H9 (cell line): ENCODE measurements at regions not wholly inside any gene's neighbourhood (a gene's known extent, or its start where the extent isn't known, plus 50 kb on each side); places are given as distances from the start of the nearest gene placed in this dataset.

Experiments
- DNase-seq: peaks from one replicate; pipeline ENCODE4 v3.0.0-alpha.2; 2017
- H2AFZ ChIP-seq: one replicate; pipeline ENCODE4 v1.6.1; 2013; ENCODE audit warnings: mild to moderate bottlenecking, low read length, control low read depth, moderate library complexity
- H2AK5ac ChIP-seq: 2 replicates; pipeline ENCODE4 v1.6.1; 2013; ENCODE audit warnings: low read length, control low read depth, mixed read lengths; ENCODE audit not compliant: insufficient read length
- H2BK120ac ChIP-seq: one replicate; pipeline ENCODE4 v1.6.1; 2013; ENCODE audit warnings: low read depth, mild to moderate bottlenecking, low read length, control low read depth, inconsistent platforms; ENCODE audit not compliant: poor library complexity, severe bottlenecking
- H2BK12ac ChIP-seq: 2 replicates; pipeline ENCODE4 v1.6.1; 2013; ENCODE audit warnings: low read length, control low read depth, mixed read lengths, low read depth; ENCODE audit not compliant: insufficient read length
- H2BK15ac ChIP-seq: 2 replicates; pipeline ENCODE4 v1.6.1; 2013; ENCODE audit warnings: low read depth, low read length, control low read depth
- H2BK20ac ChIP-seq: one replicate; pipeline ENCODE4 v1.6.1; 2013; ENCODE audit warnings: low read depth, mild to moderate bottlenecking, low read length, control low read depth, inconsistent platforms; ENCODE audit not compliant: poor library complexity, severe bottlenecking
- H2BK5ac ChIP-seq: 2 replicates; pipeline ENCODE4 v1.6.1; 2013; ENCODE audit warnings: low read length, control low read depth, mixed read lengths; ENCODE audit not compliant: insufficient read length
- H3K14ac ChIP-seq: 2 replicates; pipeline ENCODE4 v1.6.1; 2013; ENCODE audit warnings: low read length, control low read depth; ENCODE audit not compliant: insufficient read depth
- H3K18ac ChIP-seq: 2 replicates; pipeline ENCODE4 v1.6.1; 2013; ENCODE audit warnings: low read depth, mild to moderate bottlenecking, mixed read lengths, low read length, control low read depth; ENCODE audit not compliant: insufficient read length
- H3K23ac ChIP-seq: 2 replicates; pipeline ENCODE4 v1.6.1; 2013; ENCODE audit warnings: low read length, control low read depth, mixed read lengths, low read depth; ENCODE audit not compliant: insufficient read length
- H3K23me2 ChIP-seq: 2 replicates; pipeline ENCODE4 v1.6.1; 2013; ENCODE audit warnings: low read depth, mild to moderate bottlenecking, mixed read lengths, low read length, control low read depth; ENCODE audit not compliant: insufficient read length, poor library complexity, severe bottlenecking
- H3K27ac ChIP-seq: 2 replicates; pipeline ENCODE4 v1.5.1; 2013; ENCODE audit warnings: low read length, control low read depth, mixed read lengths, low read depth; ENCODE audit not compliant: insufficient read length
- H3K27me3 ChIP-seq: 2 replicates; pipeline ENCODE4 v1.6.1; 2013; ENCODE audit warnings: low read length, control low read depth, inconsistent platforms; ENCODE audit not compliant: insufficient read depth
- H3K4ac ChIP-seq: 2 replicates; pipeline ENCODE4 v1.6.1; 2013; ENCODE audit warnings: low read depth, mild to moderate bottlenecking, control low read depth, inconsistent platforms, low read length, moderate library complexity
- H3K4me1 ChIP-seq: 2 replicates; pipeline ENCODE4 v1.6.1; 2013; ENCODE audit warnings: low read length, control low read depth, inconsistent platforms; ENCODE audit not compliant: insufficient read depth
- H3K4me2 ChIP-seq: 2 replicates; pipeline ENCODE4 v1.6.1; 2013; ENCODE audit warnings: low read length, control low read depth, mixed read lengths; ENCODE audit not compliant: insufficient read length, insufficient read depth
- H3K56ac ChIP-seq: 2 replicates; pipeline ENCODE4 v1.6.1; 2013; ENCODE audit warnings: low read depth, mild to moderate bottlenecking, mixed read lengths, low read length, control low read depth; ENCODE audit not compliant: insufficient read length
- H3K79me1 ChIP-seq: 2 replicates; pipeline ENCODE4 v1.6.1; 2013; ENCODE audit warnings: low read depth, mild to moderate bottlenecking, moderate library complexity, low read length, control low read depth, inconsistent platforms; ENCODE audit not compliant: insufficient read depth, poor library complexity, severe bottlenecking
- H3K79me2 ChIP-seq: 2 replicates; pipeline ENCODE4 v1.6.1; 2013; ENCODE audit warnings: low read length, control low read depth, inconsistent platforms; ENCODE audit not compliant: insufficient read depth
- H3K9ac ChIP-seq: 2 replicates; pipeline ENCODE4 v1.6.1; 2013; ENCODE audit warnings: low read length, control low read depth, mixed read lengths; ENCODE audit not compliant: insufficient read length; ENCODE audit errors: extremely low read depth
- H3K9me3 ChIP-seq: one replicate; pipeline ENCODE4 v1.6.1; 2013; ENCODE audit warnings: low read depth, low read length, inconsistent platforms; ENCODE audit not compliant: control insufficient read depth
- H3T11ph ChIP-seq: one replicate; pipeline ENCODE4 v1.6.1; 2013; ENCODE audit warnings: mild to moderate bottlenecking, low read length, control low read depth, inconsistent platforms
- H4K20me1 ChIP-seq: one replicate; pipeline ENCODE4 v1.6.1; 2013; ENCODE audit not compliant: control insufficient read depth, insufficient read length, insufficient read depth
- H4K5ac ChIP-seq: 2 replicates; pipeline ENCODE4 v1.6.1; 2013; ENCODE audit warnings: low read depth, mild to moderate bottlenecking, mixed read lengths, low read length, control low read depth; ENCODE audit not compliant: insufficient read length
- H4K8ac ChIP-seq: replicated peaks from 2 replicates; pipeline ENCODE4 v1.6.1; 2013; ENCODE audit warnings: low read length, control low read depth, mixed read lengths, low read depth; ENCODE audit not compliant: insufficient read length
- H4K91ac ChIP-seq: 2 replicates; pipeline ENCODE4 v1.6.1; 2013; ENCODE audit warnings: low read depth, mild to moderate bottlenecking, moderate library complexity, mixed read lengths, low read length, control low read depth; ENCODE audit not compliant: insufficient read length
- H3K27ac Mint-ChIP-seq, 3 experiments: 2 replicates in 2 of 3; 3 replicates in 1 of 3; pipeline ENCODE4 v1.8.0; 2020 to 2021; ENCODE audit warnings: mixed read lengths in 3 of 3, mild to moderate bottlenecking in 1 of 3, moderate library complexity in 1 of 3
- H3K27me3 Mint-ChIP-seq: 2 replicates; pipeline ENCODE4 v1.8.0; 2021; ENCODE audit warnings: low read depth, mild to moderate bottlenecking, moderate library complexity, mixed read lengths
- H3K36me3 Mint-ChIP-seq, 3 experiments: 2 replicates in 2 of 3; 3 replicates in 1 of 3; pipeline ENCODE4 v1.8.0; 2020 to 2021; ENCODE audit warnings: low read depth in 3 of 3, mixed read lengths in 3 of 3; ENCODE audit not compliant: insufficient read depth in 1 of 3
- H3K4me1 Mint-ChIP-seq, 2 experiments: 2 replicates each; pipeline ENCODE4 v1.8.0; 2020; ENCODE audit warnings: mixed read lengths in 2 of 2
- H3K4me3 Mint-ChIP-seq, 2 experiments: 2 replicates in 1 of 2; 3 replicates in 1 of 2; pipeline ENCODE4 v1.8.0; 2020 to 2021; ENCODE audit warnings: mild to moderate bottlenecking in 2 of 2, mixed read lengths in 2 of 2, moderate library complexity in 1 of 2
- H3K9me3 Mint-ChIP-seq, 2 experiments: 2 replicates in 1 of 2; 3 replicates in 1 of 2; pipeline ENCODE4 v1.8.0; 2020; ENCODE audit warnings: mild to moderate bottlenecking in 2 of 2, mixed read lengths in 2 of 2, moderate library complexity in 1 of 2
- CTCF ChIP-seq: fragments of 200-600 bp; sonication (generic); conservative IDR thresholded peaks from 3 replicates; pipeline ENCODE4 v1.8.0; 2021; ENCODE audit warnings: antibody characterized with exemption, mild to moderate bottlenecking
- WGBS: extraction: QIAGEN DNeasy Blood & Tissue Kit; methylation state at CpG from one replicate; pipeline ENCODE4 v1.1.7; 2013; ENCODE audit warnings: missing lambda C conversion rate, low lambda C conversion rate, mixed read lengths; ENCODE audit not compliant: insufficient read length; ENCODE audit errors: extremely low coverage; 5-methylcytosine and 5-hydroxymethylcytosine counted together

GRCh38 chr5:54852007-54852406 is 133.4 kb downstream of the ESM1 start:
- H3K79me1 ChIP-seq: no peaks in the 10 kb centered on the region
- no peak overlapping the region for H3K9ac ChIP-seq
- H2BK15ac ChIP-seq: no peak overlapping the region
- no peaks in the 10 kb centered on the region for H3K4me1 ChIP-seq
- no peak overlapping the region for H4K91ac ChIP-seq
- no peak overlapping the region for H3K23ac ChIP-seq
- H3K18ac ChIP-seq: no peak overlapping the region
- no peak overlapping the region for H2BK12ac ChIP-seq
- H3K36me3 Mint-ChIP-seq: no peaks in the 10 kb centered on the region
- no peak overlapping the region for H3T11ph ChIP-seq
- H3K4me1 Mint-ChIP-seq: no peaks in the 10 kb centered on the region
- no peak for DNase-seq
- no peak overlapping the region for H4K8ac ChIP-seq
- H3K4me3 Mint-ChIP-seq: no peak overlapping the region
- no peaks in the 10 kb centered on the region for H3K23me2 ChIP-seq
- no peak overlapping the region for H2BK20ac ChIP-seq
- H2AFZ ChIP-seq: no peak overlapping the region
- H4K20me1 ChIP-seq: no peaks in the 10 kb centered on the region
- no peak overlapping the region for H3K14ac ChIP-seq
- peak; percentile 57 for TF ChIP-seq CTCF
- no peak overlapping the region for H3K27ac Mint-ChIP-seq
- H2BK5ac ChIP-seq: no peak overlapping the region
- no peaks in the 10 kb centered on the region for H3K79me2 ChIP-seq
- H4K5ac ChIP-seq: no peak overlapping the region
- H3K27ac ChIP-seq: no peak overlapping the region
- H3K9me3 Mint-ChIP-seq: peaks cover 0 to 3% of the 10 kb centered on the region in 2 experiments; a peak in 2 of 5 replicates
- H3K56ac ChIP-seq: no peak overlapping the region
- no peak overlapping the region for H3K4ac ChIP-seq
- no peak overlapping the region for H2BK120ac ChIP-seq
- no peaks in the 10 kb centered on the region; the same call in 1 of the 2 replicates for H3K27me3 Mint-ChIP-seq
- no peak overlapping the region for H2AK5ac ChIP-seq
- H3K9me3 ChIP-seq: no peaks in the 10 kb centered on the region
- H3K27me3 ChIP-seq: no peaks in the 10 kb centered on the region
- H3K4me2 ChIP-seq: no peak overlapping the region
- no CpG with 5 or more reads among the region's 3 CpGs for WGBS
